ENCODE measurements at regions not wholly inside any gene's neighbourhood (a gene's known extent, or its start where the extent isn't known, plus 50 kb on each side); places are given as distances from the start of the nearest gene placed in this dataset.

DNA sequence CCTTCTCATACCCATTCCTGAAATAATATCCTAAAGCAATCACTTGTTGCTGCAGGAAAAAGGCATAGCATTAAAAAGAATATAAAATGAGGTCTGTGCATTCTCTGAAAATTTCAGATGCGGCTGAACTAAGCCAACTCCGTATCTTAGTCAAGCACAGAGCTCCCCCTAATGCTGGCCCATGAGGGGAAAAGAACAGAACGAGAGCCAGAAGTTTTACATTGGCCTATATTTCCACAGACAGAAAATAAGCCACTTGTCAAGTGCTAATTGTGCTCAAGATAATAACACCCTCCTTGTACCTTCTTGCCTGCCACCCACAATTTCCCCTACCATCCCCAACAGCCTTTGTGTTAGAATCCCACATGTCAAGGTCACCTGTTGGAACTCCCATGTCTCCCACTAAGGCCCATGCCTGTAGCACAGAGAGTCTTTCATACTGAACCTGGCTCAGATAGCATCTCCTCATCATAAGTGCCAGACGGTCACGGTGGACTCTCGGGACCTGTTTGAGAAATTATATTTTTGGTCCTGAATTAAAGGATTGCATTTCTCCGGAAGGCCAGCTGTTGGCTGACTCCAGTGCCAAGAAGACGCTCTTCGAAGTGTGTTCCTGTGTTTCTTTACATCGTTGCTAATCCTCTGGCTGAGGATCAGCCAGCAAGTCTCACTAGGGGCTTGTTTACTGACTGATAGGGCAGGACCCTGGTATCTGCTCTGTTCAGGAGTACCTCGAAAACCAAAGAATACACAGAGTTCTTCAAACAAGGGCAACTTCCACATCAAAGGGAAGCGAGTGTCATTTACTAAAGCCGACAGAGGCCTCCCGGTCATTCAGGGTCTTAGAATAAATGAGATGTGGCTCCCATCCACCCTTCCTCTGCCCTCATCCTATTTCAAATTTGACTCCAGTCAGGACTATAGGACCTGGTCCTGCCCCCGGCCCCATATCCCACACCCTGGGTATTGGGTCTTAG is 183.4 kb upstream of the FBXL4 start:
- FAIRE-seq, result no peak
- H3K27me3 ChIP-seq (ENCODE audit: control insufficient read depth in 1 of 2, insufficient read depth in 2 of 2, low read length in 2 of 2), result no peaks in the 10 kb centered on the region
- no peak overlapping the region for H3K4me2 ChIP-seq (ENCODE audit: low read depth, low read length)
- peak; percentile 7 for DNase-seq (ENCODE audit: low spot score)
- no TSS peak for BruUV-seq (replicated peaks)
- H3K4me1 ChIP-seq (ENCODE audit: insufficient read depth, low read length), result peaks cover 7% of the 10 kb centered on the region; the same call in 1 of the 2 replicates
- no peaks in the 10 kb centered on the region for H3K36me3 ChIP-seq (replicated peaks in 1 of 2; ENCODE audit: control insufficient read depth in 1 of 2, insufficient read depth in 2 of 2, low read length in 2 of 2)
- no peaks in the 10 kb centered on the region for H3K79me2 ChIP-seq (ENCODE audit: insufficient read depth, low read length)
- ChIA-PET POLR2A (no interaction called here), CTCF (ENCODE audit: low intra/inter-chr PET ratio, low total read pairs) (no interaction called here)
- in situ Hi-C loops (cut with HindIII; ENCODE audit: extremely low pct_ligation_motif_present, low pct_unique_long_range_greater_than_20kb) (no loop called here), intact Hi-C loops (cut with micrococcal nuclease; ENCODE audit: unreplicated experiment) (no loop called here)
- no peak overlapping the region for H2AFZ ChIP-seq (ENCODE audit: low read length)
- no peak overlapping the region for H3K27ac ChIP-seq (ENCODE audit: extremely low read length, insufficient read depth, low read length)
- WGBS (ENCODE audit: low lambda C conversion rate), result 3% methylated on average over 15 of the region's 15 CpGs
- H3K4me3 ChIP-seq (replicated peaks in 1 of 3; ENCODE audit: insufficient read depth in 1 of 3, low read depth in 2 of 3, low read length in 3 of 3), result no peak overlapping the region
- ATAC-seq, result peak; percentile 57
- H3K9me3 ChIP-seq (ENCODE audit: low read length), result no peaks in the 10 kb centered on the region
- no peak overlapping the region for H3K9ac ChIP-seq (ENCODE audit: insufficient read depth, low read depth, low read length)
- no peaks in the 10 kb centered on the region for H4K20me1 ChIP-seq (ENCODE audit: insufficient read depth, low read length)
- TF ChIP-seq STAG1 (CRISPR knock-in tag; IDR thresholded peaks at IDR 0.05), result 0 out of 2 replicates have a peak, but pooled peaks have one; percentile 22
- TF ChIP-seq ZMAT3 (CRISPR knock-in tag; conservative IDR thresholded peaks at IDR 0.05), result no peak
- TF ChIP-seq, protein P1, sequence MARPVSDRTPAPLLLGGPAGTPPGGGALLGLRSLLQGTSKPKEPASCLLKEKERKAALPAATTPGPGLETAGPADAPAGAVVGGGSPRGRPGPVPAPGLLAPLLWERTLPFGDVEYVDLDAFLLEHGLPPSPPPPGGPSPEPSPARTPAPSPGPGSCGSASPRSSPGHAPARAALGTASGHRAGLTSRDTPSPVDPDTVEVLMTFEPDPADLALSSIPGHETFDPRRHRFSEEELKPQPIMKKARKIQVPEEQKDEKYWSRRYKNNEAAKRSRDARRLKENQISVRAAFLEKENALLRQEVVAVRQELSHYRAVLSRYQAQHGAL (CRISPR knock-in tag; IDR thresholded peaks at IDR 0.05; ENCODE audit: not compliant biosample characterization), result no peak
- no peak for TF ChIP-seq FOXA1 (IDR thresholded peaks at IDR 0.05)
- TF ChIP-seq FOXA1 (CRISPR knock-in tag; IDR thresholded peaks at IDR 0.05), result 0 out of 2 replicates have a peak, but pooled peaks have one; percentile 12
- TF ChIP-seq, protein P2, sequence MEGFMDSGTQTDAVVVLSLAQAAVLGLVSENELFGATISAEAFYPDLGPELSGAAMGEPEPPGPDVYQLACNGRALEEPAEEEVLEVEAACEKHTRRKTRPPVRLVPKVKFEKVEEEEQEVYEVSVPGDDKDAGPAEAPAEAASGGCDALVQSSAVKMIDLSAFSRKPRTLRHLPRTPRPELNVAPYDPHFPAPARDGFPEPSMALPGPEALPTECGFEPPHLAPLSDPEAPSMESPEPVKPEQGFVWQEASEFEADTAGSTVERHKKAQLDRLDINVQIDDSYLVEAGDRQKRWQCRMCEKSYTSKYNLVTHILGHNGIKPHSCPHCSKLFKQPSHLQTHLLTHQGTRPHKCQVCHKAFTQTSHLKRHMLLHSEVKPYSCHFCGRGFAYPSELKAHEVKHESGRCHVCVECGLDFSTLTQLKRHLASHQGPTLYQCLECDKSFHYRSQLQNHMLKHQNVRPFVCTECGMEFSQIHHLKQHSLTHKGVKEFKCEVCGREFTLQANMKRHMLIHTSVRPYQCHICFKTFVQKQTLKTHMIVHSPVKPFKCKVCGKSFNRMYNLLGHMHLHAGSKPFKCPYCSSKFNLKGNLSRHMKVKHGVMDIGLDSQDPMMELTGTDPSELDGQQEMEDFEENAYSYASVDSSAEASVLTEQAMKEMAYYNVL (CRISPR knock-in tag; IDR thresholded peaks at IDR 0.05; ENCODE audit: borderline replicate concordance), result no peak
- no peak for TF ChIP-seq HOXA9 (CRISPR knock-in tag; IDR thresholded peaks at IDR 0.05; ENCODE audit: borderline replicate concordance)
- TF ChIP-seq, protein P3, sequence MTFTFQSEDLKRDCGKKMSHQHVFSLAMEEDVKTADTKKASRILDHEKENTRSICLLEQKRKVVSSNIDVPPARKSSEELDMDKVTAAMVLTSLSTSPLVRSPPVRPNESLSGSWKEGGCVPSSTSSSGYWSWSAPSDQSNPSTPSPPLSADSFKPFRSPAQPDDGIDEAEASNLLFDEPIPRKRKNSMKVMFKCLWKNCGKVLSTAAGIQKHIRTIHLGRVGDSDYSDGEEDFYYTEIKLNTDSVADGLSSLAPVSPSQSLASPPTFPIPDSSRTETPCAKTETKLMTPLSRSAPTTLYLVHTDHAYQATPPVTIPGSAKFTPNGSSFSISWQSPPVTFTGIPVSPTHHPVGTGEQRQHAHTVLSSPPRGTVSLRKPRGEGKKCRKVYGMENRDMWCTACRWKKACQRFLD (CRISPR knock-in tag; IDR thresholded peaks at IDR 0.05; ENCODE audit: borderline replicate concordance), result no peak
- TF ChIP-seq, protein P4, sequence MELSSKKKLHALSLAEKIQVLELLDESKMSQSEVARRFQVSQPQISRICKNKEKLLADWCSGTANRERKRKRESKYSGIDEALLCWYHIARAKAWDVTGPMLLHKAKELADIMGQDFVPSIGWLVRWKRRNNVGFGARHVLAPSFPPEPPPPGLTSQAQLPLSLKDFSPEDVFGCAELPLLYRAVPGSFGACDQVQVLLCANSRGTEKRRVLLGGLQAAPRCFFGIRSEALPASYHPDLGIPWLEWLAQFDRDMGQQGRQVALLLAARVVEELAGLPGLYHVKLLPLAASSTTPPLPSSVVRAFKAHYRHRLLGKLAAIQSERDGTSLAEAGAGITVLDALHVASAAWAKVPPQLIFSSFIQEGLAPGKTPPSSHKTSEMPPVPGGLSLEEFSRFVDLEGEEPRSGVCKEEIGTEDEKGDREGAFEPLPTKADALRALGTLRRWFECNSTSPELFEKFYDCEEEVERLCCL (CRISPR knock-in tag; IDR thresholded peaks at IDR 0.05; ENCODE audit: borderline replicate concordance), result no peak
- TF ChIP-seq, protein P5, sequence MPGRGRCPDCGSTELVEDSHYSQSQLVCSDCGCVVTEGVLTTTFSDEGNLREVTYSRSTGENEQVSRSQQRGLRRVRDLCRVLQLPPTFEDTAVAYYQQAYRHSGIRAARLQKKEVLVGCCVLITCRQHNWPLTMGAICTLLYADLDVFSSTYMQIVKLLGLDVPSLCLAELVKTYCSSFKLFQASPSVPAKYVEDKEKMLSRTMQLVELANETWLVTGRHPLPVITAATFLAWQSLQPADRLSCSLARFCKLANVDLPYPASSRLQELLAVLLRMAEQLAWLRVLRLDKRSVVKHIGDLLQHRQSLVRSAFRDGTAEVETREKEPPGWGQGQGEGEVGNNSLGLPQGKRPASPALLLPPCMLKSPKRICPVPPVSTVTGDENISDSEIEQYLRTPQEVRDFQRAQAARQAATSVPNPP (CRISPR knock-in tag; IDR thresholded peaks at IDR 0.05), result no peak
- TF ChIP-seq SP4 (CRISPR knock-in tag; IDR thresholded peaks at IDR 0.05), result no peak
- no peak for TF ChIP-seq ZNF570 (CRISPR knock-in tag; IDR thresholded peaks at IDR 0.05; ENCODE audit: borderline replicate concordance)
- TF ChIP-seq HDAC6 (IDR thresholded peaks at IDR 0.05; ENCODE audit: low read depth, low read length), result no peak
- TF ChIP-seq, protein P6, sequence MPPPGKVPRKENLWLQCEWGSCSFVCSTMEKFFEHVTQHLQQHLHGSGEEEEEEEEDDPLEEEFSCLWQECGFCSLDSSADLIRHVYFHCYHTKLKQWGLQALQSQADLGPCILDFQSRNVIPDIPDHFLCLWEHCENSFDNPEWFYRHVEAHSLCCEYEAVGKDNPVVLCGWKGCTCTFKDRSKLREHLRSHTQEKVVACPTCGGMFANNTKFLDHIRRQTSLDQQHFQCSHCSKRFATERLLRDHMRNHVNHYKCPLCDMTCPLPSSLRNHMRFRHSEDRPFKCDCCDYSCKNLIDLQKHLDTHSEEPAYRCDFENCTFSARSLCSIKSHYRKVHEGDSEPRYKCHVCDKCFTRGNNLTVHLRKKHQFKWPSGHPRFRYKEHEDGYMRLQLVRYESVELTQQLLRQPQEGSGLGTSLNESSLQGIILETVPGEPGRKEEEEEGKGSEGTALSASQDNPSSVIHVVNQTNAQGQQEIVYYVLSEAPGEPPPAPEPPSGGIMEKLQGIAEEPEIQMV (CRISPR knock-in tag; IDR thresholded peaks at IDR 0.05; ENCODE audit: low read depth), result no peak
- no peak for TF ChIP-seq ZC3H4 (CRISPR knock-in tag; IDR thresholded peaks at IDR 0.05; ENCODE audit: borderline replicate concordance)
